ENCODE measurements at regions not wholly inside any gene's neighbourhood (a gene's known extent, or its start where the extent isn't known, plus 50 kb on each side); places are given as distances from the start of the nearest gene placed in this dataset.

DNA sequence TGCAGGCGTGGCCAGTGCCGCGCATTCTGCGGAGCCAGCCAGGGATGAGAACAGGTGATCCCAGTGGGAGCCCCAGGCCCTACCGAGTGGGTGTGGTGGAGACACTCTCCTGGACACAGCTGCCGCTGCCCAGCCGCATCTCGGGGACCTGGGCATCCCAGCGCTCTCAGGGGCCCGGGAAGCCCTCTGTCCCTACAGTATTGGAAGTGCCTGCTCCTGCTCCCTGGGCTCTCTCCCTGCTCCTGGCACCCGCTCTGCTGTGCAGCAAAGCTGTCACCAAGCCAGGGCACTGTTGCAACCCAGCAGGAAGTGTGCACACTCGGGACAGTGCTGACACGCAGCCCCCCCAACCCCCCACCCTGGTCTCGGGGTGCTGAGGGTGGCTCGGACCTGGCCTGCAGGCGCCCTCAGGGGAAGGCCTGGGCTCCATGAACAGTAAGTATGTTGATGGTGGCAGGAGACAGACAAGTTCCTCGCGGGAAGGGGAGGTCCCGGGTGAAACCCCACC lies 1177.4 kb upstream of the GBE1 start:
- DNase-seq, result no peak

DNA sequence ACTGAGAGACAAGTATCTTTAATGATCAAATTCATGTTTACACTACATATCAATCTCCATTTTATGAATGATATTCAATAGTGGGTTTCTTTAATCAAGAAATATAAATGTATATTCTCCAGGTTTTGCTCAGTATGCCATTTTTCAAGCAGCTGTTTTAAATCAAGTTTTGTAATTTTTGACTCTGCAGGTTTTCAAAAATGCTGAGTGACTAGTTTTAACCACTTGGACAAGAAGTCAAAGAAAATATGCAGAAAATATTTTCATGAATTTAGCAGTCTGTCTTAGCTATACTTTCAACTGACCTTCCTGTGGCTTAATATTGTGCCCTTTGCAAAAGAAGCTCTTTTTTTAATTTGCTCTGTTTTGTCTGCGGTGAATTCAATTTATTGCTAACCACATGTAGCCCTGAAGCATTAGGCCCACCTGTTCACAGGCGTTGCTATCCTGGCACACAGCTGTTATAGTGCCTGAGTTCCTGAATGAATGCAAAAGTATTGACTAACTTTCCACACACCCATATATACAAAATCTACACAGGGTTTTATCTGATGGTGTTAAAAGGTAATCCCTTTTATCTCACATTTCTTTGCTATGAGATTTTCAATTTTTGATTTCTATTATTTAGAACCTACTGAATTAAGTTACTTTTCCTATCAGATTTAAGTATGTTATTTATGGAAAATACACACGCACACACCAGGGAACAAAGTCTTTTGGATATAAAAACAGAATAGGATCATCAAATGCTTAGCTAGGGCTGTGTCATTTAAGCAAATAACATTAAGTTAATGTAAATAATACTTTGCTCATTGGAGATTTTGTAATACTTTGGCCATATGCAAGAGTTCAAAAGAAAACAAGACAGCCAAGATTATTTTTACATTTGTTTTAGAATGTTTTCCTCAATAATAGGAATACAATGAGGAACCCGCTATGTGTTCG lies 1166.1 kb upstream of the GBE1 start:
- DNase-seq, result no peak

DNA sequence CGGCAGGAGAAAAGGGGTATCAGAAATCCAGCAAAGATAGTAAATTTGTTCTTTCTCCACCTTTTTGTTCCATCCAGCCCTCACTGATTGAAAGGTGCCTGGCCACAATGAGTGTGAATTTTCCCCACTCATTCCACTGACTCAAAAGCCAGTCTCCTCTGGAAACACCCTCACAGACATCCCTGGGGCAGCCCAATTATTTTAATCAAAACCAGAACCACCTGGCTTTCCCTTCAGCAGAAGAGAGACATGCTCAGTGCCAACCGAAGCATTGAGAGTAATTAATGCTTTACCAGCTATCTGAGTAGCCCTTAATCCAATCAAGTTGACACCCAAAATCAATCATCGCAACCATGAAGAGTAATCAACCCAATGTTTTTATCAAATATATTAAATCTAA lies 1129.6 kb upstream of the GBE1 start:
- DNase-seq, result no peak

DNA sequence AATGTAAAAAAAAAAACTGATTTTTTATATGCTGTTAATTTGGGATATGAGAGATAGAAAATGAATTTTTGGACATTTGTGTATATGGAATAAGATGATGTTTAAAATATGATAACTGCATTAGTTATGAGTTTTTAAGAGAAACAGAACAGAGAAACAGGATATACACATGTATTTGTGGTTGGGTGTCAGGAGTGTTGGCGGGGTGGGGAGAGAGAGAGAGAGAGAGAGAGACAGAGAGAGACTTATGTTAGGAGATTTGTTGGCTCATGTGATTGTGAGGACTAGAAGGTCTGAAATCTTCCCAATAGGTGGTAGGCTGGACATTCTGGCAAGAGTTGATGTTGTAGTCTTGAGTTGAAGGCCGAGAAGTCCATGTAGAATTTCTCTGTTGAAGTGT lies 1121.6 kb upstream of the GBE1 start:
- DNase-seq, result no peak

DNA sequence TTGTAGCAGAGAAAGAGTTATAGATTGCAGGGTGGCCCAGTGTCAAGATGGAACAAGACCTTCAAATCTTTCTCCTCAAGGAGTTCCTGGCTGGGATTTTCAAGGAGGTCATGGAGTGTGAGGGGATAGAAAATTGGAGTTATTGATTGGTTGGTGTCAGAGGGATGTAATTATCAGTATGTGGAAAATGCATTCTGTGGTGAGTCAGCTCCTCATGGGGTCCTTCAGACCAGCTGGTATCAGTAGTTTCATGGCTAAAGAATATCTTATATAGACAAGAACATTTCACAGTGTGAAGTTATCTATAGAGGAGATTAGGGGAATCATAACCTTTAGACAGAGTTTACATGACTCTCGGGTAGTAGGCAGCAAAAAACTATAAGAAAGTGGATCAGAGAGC lies 1114.0 kb upstream of the GBE1 start:
- no peak for DNase-seq

DNA sequence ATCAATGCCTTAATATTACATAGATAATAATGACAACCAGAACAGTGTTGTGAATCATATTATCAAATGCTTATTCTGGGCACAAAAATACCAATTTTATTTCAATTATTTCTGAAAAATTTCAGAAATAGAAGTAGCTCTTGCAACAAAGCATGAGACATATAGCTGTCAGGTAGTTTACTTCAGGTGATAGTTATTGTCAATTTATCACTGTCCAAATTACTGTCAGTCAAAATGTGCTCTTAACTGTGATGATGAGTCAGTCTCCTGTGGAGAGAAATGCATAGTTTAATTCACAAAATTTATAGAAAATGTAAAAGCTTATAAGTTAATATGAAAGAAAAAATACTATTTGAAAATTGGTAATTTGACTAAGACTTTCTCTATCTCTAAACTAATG lies 1078.4 kb upstream of the GBE1 start:
- DNase-seq, result no peak

DNA sequence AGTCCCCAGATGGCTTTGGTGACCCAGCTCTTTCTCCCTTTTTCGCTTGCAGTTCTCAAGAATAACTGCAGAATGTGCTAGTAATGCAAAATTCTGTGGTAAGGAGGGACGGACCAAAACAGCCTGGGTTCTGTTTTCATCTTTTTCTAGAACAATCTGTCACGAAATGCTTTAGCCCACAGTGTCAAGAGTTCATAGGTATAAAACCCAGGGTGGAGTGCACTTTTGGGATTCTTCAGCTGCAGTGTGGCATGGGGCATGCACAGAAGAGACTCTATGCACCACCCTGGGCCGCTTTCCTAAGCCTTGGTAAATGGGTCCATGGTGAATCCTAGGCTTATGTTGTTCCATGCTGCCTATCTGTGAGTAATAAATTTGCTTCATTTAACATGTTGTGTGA lies 1072.7 kb upstream of the GBE1 start:
- no peak for DNase-seq

DNA sequence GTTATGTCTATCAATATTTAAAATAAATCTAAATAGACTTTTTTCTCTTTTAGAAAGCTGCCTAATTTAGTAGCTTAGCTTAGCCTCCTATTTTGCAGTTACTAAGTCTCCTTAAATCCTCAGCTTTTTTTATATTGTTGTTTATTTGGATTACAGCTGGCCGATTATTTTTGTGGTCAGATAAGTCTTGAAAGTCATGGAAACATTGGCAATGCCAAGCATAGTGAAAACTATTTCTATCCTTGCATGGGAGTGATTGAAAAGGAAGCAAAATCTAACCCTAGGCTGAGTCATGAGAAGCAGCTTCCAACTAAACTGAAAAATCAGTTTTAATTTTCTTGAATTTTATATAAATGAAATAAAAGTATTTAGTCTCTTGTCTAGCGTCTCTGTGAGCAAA lies 1063.0 kb upstream of the GBE1 start:
- no peak for DNase-seq

DNA sequence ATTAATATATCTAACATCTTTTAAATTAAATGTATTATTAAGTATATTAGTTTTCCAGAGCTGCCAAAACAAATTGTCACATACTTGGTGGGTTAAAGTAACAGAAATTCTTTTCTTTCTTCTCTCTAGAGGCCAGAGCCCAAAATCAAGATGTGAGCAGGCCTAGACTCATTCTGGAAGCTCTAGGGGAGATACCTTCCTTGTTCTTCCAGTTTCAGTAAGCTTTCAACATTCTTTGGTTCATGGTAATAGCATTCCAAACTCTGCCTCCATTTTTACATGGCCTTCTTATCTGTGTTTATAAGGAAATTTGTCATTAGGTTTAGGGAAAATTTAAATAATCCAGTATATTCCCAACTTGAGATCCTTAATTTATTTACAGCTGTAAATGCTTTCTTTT lies 1054.6 kb upstream of the GBE1 start:
- no peak for DNase-seq

DNA sequence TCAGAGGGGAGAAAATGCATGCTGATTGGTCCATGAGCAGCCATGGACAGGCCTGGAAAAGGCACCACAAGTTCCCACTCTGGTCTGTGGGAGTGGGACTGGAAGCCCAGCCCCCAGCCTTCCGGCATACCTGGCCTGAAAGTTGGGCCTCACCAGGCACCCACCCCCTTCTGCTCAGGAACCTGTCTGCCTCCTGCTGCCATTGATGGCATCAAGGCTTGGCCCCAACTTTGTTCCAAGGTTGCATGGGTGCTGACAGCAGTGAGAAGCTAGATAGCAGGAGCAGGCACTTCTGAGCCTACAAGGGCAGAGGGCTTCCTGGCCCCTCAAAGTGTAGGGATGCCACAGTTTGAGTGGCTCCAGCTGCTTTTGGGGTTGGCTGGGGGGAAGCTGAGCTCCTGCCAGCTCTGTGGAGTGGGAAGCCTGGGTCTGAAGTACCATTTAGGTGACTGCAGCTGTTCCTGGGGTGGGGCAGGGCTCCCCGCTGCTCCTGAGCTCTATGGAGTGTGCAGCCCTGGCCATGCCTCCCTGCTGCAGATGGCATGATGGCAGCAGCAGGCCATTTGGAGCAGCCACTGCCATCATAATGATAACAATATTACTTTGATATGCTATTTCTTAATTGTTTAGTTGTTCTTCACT lies 1054.1 kb upstream of the GBE1 start:
- DNase-seq, result no peak

DNA sequence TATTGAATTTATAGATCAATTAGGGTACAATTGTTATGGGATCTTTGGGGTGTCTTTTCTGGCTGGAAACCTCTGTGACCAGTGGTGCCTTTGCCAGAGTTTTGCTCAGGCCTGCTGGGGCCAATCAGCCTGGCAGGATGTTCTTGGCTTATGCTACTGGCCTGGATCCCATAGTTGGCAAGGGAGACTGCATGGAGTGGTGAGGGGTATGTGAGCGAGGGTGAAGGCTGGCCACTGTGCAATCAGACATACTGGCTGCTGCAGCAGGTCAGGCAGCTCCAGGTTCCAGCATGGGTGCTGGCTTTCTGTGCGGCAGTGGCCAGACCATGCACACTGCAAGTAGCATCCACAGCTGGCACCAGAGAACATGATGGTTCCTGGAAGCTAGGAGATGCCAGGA lies 1053.2 kb upstream of the GBE1 start:
- DNase-seq, result no peak

DNA sequence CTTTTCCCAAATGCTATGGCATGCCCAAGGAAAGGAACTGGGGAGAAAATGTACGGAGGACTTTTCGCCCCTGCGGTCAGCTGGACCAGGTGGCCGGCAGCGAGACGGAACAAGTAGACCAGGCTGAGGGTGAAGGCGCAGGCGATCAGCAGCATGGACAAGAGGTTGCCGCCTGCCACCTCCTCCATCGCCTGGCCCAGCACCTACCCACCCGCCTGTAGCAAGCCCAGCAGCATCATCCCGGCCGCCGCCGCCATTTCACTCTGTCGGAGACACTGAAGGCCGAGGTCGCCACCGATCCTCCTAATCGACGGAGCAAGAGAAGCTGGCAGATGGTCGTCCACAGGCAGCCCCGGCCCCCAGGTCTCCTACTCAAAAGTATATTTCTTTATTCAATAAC lies 1046.3 kb upstream of the GBE1 start:
- no peak for DNase-seq

DNA sequence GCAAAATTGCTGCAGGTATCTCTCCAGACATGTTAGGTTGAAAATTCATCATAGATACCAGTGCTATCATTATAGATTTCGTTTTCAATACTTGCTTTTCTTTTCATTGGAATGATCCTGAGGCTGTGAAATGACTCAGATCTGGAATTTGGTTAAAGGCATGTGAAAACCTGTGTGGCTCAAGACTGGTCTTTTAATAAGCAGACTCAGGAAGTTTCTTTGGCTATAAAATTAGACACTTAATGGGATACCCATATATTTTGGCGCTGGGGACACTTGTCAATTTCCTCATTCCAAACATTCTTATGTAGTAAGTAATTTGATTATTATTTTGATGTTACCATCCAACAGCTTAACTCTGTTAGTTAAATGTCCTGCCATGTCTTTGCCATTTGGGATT lies 1041.1 kb upstream of the GBE1 start:
- no peak for DNase-seq

DNA sequence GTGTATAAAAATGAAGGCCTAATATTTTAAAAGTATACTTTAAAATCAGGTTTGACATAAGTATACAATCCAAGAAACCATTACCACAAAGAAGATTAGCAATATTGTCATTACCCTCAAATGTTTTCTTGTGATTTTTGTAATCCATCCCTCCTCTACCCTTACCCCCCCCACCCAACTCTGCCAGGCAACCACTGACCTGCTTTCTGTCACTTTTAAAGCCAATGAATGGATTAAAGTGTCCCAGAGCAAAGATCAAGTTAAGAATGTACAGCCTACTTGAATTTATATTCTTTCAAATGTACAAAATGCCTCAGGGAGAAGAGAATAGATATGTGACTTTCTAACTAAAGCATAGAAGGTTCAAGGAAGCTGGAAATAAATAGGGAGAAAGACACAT lies 1038.8 kb upstream of the GBE1 start:
- DNase-seq, result no peak

DNA sequence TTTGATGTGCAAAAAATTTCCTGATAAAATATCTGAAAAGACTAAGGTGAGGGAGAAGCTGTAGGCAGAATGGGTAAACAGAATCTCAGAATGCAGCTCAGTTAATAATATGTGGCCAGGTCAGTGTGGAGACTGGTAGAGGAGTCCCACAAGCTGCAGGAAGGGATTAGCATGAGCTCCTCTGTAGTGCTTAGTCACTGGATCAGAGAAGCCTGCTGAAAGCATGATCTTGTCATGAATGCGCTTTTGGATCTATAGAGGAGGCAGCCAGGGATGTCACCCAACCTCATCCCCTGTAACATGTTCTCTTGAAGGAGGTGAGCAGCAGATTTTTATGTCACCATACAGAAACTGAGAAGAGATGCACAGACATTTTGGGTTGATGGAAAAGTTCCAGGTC lies 1035.3 kb upstream of the GBE1 start:
- DNase-seq, result no peak

DNA sequence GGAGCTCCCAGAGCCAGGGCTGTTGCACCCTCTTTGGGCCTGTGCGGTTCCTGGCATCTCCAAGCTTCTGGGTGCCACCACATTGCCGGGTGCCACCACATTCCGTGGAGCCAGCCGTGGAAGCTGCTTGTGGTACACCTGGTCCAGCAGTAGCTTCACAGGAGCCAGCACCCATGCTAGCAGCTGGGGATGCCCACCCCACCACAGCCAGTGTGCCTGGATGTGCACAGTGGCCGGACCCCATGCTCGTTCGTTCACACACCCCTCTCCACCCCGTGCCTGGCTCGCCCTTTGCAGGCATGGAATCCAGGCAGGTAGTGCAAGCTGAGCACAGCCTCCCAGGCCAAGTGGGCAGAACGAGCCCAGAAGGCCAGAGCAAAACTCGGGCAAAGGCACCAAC lies 1029.8 kb upstream of the GBE1 start:
- no peak for DNase-seq

DNA sequence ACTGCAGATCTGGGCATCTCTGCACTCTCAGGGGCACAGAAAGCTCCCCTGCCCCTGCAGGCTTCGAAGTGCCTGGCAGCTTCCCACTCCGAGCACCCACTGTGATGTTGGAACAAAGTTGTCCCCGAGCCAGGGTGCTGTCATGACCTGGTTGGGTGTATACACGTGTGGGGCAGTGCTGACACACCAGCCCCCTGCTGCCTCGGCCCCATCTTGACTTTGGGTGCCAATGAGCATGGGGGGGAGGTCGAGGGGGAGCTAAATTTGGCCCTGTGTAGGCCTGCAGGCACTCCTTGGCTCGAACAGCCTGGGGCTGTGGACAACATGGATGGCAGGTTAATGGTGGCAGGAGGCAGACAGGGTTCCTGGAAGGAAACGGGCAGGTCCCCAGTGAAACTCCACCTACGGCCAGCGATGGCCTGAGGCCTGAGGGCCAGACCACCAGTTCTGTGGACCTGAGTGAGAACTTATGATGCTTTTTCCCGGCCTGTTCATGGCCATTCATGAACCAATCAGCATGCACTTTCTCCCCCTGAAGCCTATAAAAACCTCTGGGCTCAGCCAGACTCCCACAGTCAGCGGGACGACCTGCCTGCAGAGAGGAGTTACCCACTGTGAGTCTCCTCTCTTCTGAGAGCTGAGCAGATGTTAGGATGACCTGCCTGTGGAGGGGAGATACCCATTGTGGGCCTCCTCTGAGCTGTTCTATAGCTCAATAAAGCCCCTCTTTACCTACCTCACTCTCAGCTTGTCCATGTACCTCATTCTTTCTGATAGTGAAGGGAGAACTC lies 1029.1 kb upstream of the GBE1 start:
- no peak for DNase-seq

DNA sequence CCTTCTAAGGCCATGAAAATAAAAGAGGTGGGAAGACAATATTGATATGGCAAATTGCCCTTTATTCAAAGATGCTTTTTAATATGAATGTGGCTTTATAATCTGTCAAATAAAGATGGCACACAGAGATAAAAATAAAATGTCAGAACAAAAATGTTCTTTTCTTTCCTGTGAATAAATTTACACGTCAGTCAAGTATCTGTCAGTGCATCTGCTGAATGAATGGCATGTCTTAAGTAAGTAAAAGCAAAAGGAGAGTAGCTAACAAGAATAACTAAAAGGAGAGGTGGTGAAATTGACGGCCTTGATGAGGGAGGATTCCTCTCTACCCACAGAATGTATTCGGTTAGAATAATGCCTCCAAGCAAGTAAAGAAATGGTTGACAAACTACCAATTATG lies 1021.7 kb upstream of the GBE1 start:
- no peak for DNase-seq

DNA sequence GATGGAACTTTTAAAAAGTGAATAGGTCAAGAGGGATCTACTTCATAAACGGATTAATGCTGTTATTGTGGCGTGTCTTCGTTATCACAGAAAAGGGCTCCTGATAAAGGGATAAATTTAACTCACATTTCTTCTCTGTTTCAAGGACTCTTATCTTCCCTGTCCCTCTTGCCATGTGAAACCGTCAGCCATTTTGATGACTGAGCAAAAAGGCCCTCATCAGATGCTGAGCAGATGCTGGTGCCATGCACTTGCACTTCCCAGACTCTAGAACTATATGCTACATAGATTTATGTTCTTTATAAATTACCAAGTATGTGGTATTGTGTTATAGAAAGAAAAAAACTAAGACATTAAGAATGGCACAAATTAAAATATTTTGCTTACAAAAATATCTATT lies 1011.8 kb upstream of the GBE1 start:
- DNase-seq, result peak; percentile 0

DNA sequence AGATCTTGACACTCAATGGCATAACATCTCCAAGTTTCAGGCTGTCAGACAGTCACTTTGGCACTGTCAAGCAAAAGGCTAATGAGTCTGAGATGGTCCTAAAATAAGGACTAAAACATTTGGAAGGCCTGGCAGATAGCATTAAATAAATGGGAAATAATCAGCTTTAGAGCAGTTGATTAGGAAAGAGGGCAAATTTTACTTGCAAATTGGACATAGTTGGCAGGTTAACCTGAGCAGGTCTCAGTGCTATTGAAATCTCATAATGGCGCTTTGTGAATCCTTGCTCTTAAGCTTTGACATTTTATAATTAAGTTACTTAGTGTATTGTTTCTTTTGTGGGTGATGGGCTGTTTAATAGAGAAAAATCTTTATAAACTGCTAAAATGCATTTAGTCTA lies 1003.1 kb upstream of the GBE1 start:
- DNase-seq, result no peak

DNA sequence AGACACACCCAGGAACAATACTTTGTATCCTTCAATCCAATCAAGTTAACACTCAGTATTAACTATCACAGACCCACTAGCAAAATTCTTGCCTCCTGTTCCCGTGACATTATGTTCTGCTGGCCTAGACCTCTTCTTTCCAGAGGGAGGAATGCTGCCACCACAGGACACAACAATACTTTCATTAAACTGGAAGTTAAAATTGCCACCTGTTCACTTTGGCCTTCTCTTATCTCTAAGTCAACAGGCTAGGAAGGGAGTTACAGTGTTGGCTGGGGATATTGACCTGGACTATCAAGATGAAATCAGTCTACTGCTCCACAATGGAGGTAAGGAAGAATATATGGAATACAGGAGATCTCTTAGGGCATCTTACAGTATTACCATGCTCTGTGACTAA lies 1000.4 kb upstream of the GBE1 start:
- no peak for DNase-seq

DNA sequence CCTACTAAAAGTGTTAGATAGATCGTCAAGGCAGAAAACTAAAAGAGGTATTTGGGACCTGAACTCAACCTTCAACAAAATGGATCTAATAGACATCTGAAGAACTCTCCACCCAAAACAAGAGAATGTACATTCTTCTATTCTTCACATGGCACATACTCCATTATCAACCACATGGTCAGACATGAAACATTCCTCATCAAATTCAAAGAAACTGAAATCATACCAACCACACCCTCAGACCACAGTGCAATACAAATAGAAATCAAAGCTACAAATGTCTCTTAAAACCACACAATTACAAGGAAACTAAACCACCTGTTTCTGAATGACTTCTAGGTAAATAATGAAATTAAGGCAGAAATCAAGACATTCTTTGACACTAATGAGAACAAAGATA lies 984.1 kb upstream of the GBE1 start:
- DNase-seq, result no peak

DNA sequence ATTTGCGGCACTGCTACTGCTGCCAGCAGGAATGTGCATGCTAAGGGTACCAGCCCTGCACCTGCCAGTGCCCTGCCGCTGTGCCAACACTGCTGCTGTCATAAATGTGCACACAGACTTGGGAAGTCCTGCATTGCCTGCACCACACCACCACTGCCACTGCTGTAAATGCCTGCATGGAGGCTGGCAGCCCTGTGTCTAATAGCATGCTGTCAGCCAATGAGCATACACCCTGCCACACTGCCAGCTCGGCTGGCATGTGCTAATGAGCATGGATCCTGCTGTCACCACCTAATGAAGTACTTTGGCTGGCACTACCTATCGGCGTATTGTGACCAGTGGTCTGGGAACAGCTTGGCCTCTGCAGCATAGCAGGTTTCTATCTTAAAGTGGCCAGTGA lies 981.8 kb upstream of the GBE1 start:
- no peak for DNase-seq

DNA sequence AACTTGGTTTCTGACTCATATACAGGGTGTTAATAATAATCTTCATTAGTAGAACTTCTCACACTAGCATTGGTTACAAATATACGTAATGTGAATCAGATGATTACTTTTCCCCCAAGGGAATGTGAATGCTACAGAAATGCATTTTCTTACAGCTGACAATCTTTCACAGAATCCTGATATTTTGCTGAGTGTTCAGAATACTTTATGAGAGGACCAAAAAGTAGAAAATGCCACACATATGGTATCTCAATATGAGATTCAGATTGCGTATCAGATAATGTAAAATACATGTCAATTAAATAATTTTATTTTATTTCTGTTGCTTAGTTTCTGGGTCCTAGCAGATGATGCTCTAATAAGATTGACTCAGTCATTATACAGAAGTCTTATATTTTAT lies 979.9 kb upstream of the GBE1 start:
- DNase-seq, result no peak

Data from hematopoietic multipotent progenitor cell treated with erythropoietin and hydrocortisone succinate and interleukin-3 and kit ligand, for 6 days (in vitro differentiated cells).